ENCODE measurements at regions not wholly inside any gene's neighbourhood (a gene's known extent, or its start where the extent isn't known, plus 50 kb on each side); places are given as distances from the start of the nearest gene placed in this dataset.

DNA sequence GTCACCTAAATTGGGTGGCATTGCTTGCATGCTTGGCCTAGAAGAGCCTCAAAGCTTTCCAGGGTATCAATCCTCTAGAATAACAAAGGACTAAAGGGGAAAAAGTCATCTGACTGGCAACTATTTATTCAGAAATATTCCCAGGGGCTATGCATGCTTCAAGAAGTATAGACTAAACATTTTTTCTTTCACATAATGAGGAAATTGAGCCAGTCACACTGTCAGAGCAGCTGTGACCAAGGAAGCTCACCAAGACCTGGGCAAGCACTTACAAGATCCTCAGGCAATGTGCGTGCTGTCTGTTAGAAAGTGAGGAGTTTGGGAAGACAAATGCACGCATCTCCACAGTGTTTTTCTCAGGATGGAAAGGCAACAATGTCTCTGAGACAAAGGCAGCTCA, 747.2 kb downstream of the DIAPH3 start:
- 83 to 92% methylated on average over 2 of the region's 2 CpGs for WGBS, 2 donors (ENCODE audit: low coverage in 1 of 2)

GRCh38 chr13:59422646-59423045, 741.1 kb downstream of the DIAPH3 start:
- TF ChIP-seq, protein P1, sequence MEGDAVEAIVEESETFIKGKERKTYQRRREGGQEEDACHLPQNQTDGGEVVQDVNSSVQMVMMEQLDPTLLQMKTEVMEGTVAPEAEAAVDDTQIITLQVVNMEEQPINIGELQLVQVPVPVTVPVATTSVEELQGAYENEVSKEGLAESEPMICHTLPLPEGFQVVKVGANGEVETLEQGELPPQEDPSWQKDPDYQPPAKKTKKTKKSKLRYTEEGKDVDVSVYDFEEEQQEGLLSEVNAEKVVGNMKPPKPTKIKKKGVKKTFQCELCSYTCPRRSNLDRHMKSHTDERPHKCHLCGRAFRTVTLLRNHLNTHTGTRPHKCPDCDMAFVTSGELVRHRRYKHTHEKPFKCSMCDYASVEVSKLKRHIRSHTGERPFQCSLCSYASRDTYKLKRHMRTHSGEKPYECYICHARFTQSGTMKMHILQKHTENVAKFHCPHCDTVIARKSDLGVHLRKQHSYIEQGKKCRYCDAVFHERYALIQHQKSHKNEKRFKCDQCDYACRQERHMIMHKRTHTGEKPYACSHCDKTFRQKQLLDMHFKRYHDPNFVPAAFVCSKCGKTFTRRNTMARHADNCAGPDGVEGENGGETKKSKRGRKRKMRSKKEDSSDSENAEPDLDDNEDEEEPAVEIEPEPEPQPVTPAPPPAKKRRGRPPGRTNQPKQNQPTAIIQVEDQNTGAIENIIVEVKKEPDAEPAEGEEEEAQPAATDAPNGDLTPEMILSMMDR (IDR thresholded peaks at IDR 0.05): no peak
- TF ChIP-seq EP300 (IDR thresholded peaks at IDR 0.05) (no peak), POLR2AphosphoS5 (IDR thresholded peaks at IDR 0.05) (no peak), POLR2A (IDR thresholded peaks at IDR 0.05) (no peak)
- Histone ChIP-seq H3K9me3 (no peaks in the 10 kb centered on the region), H3K36me3 (no peaks in the 10 kb centered on the region), H3K4me3 (no peak overlapping the region), H3K4me1 (peaks cover 0 to 16% (median 5%) of the 10 kb centered on the region in 3 donors), H3K27ac (no peak overlapping the region), H3K27me3 (no peaks in the 10 kb centered on the region)
- WGBS, 2 donors (ENCODE audit: low coverage in 1 of 2): 70 to 84% methylated on average over 4 of the region's 4 CpGs
- no peak for ATAC-seq

More for the DNA sequence above, 747.2 kb downstream of the DIAPH3 start:
- TF ChIP-seq EP300 (IDR thresholded peaks at IDR 0.05) (no peak), POLR2A (IDR thresholded peaks at IDR 0.05) (no peak), POLR2AphosphoS5 (IDR thresholded peaks at IDR 0.05) (no peak)
- TF ChIP-seq, protein P1 (IDR thresholded peaks at IDR 0.05): no peak
- H3K27ac ChIP-seq: no peak overlapping the region
- no peaks in the 10 kb centered on the region for H3K27me3 ChIP-seq
- H3K4me3 ChIP-seq: no peak overlapping the region
- no peaks in the 10 kb centered on the region for H3K4me1 ChIP-seq
- no peaks in the 10 kb centered on the region for H3K9me3 ChIP-seq
- no peaks in the 10 kb centered on the region for H3K36me3 ChIP-seq
- ATAC-seq: no peak

DNA sequence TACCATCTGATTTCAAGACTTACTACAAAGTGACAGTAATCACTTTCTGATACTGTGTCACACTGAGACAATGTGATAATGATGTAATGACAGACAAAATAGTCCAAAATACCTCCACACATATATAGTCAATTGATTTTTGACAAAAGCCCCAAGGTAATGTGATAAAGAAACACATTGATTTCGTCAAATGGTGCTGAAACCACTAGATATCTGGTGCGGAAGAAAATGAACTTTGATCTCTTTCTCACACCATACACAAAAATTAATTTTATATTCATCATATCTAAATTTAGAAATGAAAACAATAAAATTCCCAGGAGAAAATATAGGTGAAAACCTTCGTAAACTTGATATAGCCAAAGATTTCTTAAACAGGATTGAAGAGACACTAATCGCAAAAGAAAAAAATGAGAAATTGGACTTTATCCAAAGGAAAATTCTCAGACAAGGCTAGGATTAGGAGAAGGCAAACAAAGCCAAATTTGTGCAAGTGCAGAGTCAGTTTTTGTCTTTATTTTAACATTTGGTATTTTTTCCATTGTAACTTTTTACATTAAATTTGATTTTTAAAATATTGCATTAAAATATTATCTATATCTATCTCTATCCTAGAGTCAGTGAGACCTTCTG, 739.9 kb downstream of the DIAPH3 start:
- WGBS, 2 donors (ENCODE audit: low coverage in 1 of 2): 57 to 66% methylated on average over 4 of the region's 4 CpGs
- Histone ChIP-seq H3K4me1 (peaks cover 0 to 16% (median 5%) of the 10 kb centered on the region in 3 donors), H3K4me3 (no peak overlapping the region), H3K27ac (no peak overlapping the region), H3K9me3 (no peaks in the 10 kb centered on the region), H3K36me3 (no peaks in the 10 kb centered on the region), H3K27me3 (no peaks in the 10 kb centered on the region)
- TF ChIP-seq POLR2AphosphoS5 (IDR thresholded peaks at IDR 0.05): no peak
- TF ChIP-seq, protein P1 (IDR thresholded peaks at IDR 0.05): no peak
- TF ChIP-seq EP300 (IDR thresholded peaks at IDR 0.05): no peak
- TF ChIP-seq POLR2A (IDR thresholded peaks at IDR 0.05): no peak
- ATAC-seq: no peak

GRCh38 chr13:59424661-59425060, 739.1 kb downstream of the DIAPH3 start:
- TF ChIP-seq EP300 (IDR thresholded peaks at IDR 0.05) (no peak), POLR2AphosphoS5 (IDR thresholded peaks at IDR 0.05) (no peak), POLR2A (IDR thresholded peaks at IDR 0.05) (no peak)
- TF ChIP-seq, protein P1 (IDR thresholded peaks at IDR 0.05): no peak
- Histone ChIP-seq H3K4me1 (peaks cover 0 to 16% (median 5%) of the 10 kb centered on the region in 3 donors), H3K27ac (no peak overlapping the region), H3K4me3 (no peak overlapping the region), H3K9me3 (no peaks in the 10 kb centered on the region), H3K27me3 (no peaks in the 10 kb centered on the region), H3K36me3 (no peaks in the 10 kb centered on the region)
- 70 to 75% methylated on average over 2 of the region's 2 CpGs for WGBS, 2 donors (ENCODE audit: low coverage in 1 of 2)
- no peak for ATAC-seq

GRCh38 chr13:59425211-59425741, 738.5 kb downstream of the DIAPH3 start:
- ATAC-seq: no peak
- Histone ChIP-seq H3K4me3 (no peak overlapping the region), H3K9me3 (no peaks in the 10 kb centered on the region), H3K4me1 (peaks cover 0 to 16% (median 5%) of the 10 kb centered on the region in 3 donors), H3K27ac (no peak overlapping the region), H3K27me3 (no peaks in the 10 kb centered on the region), H3K36me3 (no peaks in the 10 kb centered on the region)
- TF ChIP-seq EP300 (IDR thresholded peaks at IDR 0.05) (no peak), POLR2AphosphoS5 (IDR thresholded peaks at IDR 0.05) (no peak), POLR2A (IDR thresholded peaks at IDR 0.05) (no peak)
- TF ChIP-seq, protein P1 (IDR thresholded peaks at IDR 0.05): no peak
- 64 to 67% methylated on average over 3 to 4 of the region's 4 CpGs for WGBS, 2 donors (ENCODE audit: low coverage in 1 of 2)

Measured in gastroesophageal sphincter (tissue), 4 donors.